Activated naive CD4-positive, alpha-beta T cell treated with anti-CD3 and anti-CD28 coated beads, Interleukin-2, amount 50 U/mL, for 72 hours (primary cell): ENCODE measurements at regions not wholly inside any gene's neighbourhood (a gene's known extent, or its start where the extent isn't known, plus 50 kb on each side); places are given as distances from the start of the nearest gene placed in this dataset.

Experiments
- ATAC-seq, 2 donors: fragments of 150-1000 bp; cut with Tn5 transposase; 2 replicates each; pipeline ENCODE4 v1.10.0; 2021; ENCODE audit warnings: mild to moderate bottlenecking in 2 of 2, moderate library complexity in 2 of 2
- DNase-seq, 2 donors: peaks; one replicate each; pipeline ENCODE4 v3.0.0; 2021 to 2022; ENCODE audit warnings: low spot score in 2 of 2
- H3K27ac Mint-ChIP-seq, 2 donors: one replicate each; pipeline ENCODE4 v1.8.0; 2022; ENCODE audit warnings: mild to moderate bottlenecking in 2 of 2, mixed read lengths in 2 of 2
- H3K36me3 Mint-ChIP-seq, 2 donors: one replicate each; pipeline ENCODE4 v1.8.0; 2022; ENCODE audit warnings: mixed read lengths in 2 of 2
- H3K9me3 Mint-ChIP-seq, 2 donors: one replicate each; pipeline ENCODE4 v1.8.0; 2022; ENCODE audit warnings: mixed read lengths in 2 of 2

DNA sequence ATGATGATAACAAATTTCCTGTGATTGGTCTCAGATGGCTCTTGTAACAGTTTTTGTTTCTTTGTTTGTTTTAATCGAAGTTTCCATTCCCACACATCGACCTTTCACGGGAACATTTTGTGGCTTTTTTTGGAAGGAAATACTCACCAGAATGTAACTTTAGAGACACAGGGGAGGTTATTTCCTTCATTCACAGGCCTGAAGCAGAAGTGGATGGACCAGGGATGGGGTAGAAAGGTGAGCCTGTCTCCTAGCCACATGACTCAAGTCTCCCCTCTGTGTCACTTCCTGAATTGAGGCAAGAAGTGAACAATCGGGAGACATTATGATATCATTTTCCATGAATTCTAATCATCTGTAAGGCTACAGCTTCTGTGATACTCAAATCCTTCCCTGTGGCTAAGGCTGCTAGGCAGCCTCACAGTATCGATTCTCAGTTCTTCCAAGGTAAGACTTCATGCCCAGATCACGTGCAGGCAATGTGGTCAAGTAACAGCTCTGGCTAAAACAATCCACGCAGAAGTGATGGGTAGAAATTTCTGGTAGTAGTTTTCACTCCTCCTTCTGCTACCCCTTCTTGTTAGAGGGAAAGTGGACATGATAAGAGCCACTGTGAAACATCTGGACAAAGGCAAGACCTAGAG is 203.9 kb upstream of the NEBL start:
- peak in 1 of 2 donors; percentile 18 for DNase-seq
- Mint-ChIP-seq H3K36me3 (no peaks in the 10 kb centered on the region), H3K27ac (peak overlapping the region in 1 of 2 donors; percentile 83), H3K9me3 (peaks cover 0 to 9% of the 10 kb centered on the region in 2 donors)
- ATAC-seq: peak; percentile 78 to 93

DNA sequence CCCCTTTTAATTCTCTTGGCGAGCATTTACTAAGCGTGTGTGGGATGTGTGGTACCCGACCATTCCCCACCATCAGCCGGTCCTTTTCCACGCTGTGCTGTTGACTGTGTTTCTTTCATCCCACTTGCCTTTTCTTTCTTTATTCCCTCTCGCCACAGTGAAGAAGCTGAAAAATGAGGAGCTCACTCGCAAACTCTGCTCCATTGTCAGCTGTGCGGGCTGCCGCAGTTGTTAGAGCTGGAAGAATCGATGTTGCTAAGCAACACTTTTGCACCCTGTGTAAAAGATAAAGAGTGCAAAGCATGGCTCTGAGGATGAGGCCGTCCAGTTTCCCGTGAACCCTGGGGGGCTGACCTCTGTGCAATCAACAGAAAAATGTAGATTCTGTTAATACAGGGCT is 203.1 kb upstream of the NEBL start:
- Mint-ChIP-seq H3K9me3 (peaks cover 0 to 9% of the 10 kb centered on the region in 2 donors), H3K27ac (peak overlapping the region in 1 of 2 donors; percentile 16), H3K36me3 (no peaks in the 10 kb centered on the region)
- no peak for ATAC-seq
- DNase-seq: no peak

DNA sequence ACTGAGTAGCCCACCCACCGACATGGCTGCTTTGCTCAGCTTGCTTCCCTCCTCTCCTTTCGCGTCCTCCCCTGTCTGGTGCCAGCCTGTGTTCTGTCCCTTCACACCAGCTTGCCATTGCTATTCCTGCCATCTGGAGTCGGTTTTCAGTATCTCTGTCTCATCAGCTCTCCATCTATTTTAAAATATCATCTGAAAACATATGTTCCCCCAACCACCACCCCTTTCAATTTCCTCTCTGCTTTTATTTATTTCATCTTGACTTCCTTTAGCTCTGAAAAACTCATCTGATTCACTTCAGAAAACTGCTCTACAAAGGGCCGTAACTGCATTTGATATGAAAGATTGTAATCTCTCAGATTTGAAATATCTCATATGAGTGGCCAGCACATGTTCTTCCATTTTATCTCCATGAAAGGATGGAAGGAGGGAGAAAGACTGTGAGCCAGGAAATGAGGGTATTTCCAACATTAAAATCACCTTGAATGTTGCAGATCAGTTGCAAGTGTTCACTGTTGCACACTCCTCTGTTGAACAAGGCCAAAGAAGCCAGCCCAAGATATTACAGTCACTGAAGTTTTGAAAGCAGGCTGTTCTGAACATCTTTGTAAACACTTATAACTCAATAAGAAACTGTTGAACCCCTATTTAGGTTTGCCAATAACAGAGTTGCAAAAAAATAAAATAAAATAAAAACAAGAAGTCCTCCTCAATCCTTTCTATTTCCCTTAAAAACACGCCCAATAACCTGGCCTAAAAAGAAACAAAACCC is 202.4 kb upstream of the NEBL start:
- no peaks in the 10 kb centered on the region for H3K36me3 Mint-ChIP-seq
- DNase-seq: no peak
- peak overlapping the region in 1 of 2 donors; percentile 51 for H3K27ac Mint-ChIP-seq
- H3K9me3 Mint-ChIP-seq: peaks cover 0 to 9% of the 10 kb centered on the region in 2 donors
- ATAC-seq: no peak

DNA sequence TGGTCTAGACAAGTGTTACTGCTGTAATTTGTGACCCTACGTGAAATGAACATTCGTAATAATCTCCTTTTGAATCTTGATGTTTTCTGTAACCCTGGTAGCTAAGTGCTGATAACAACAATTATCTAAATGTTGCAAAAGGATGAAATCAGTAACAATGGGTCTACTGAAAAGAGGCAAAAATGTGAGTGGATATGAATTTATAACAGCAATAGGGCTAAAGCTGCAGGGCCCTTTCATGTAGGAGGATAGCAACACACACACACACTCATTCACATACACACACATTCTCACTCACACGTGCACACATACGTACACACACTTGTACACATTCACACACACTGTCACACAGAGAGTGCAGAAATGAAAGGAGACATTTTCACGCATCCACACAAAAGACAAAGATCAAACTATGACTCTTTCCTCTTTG is 200.8 kb upstream of the NEBL start:
- DNase-seq (no peak), ATAC-seq (no peak)
- H3K27ac Mint-ChIP-seq: no peak overlapping the region
- H3K9me3 Mint-ChIP-seq: peaks cover 2 to 4% of the 10 kb centered on the region in 2 donors
- no peaks in the 10 kb centered on the region for H3K36me3 Mint-ChIP-seq

DNA sequence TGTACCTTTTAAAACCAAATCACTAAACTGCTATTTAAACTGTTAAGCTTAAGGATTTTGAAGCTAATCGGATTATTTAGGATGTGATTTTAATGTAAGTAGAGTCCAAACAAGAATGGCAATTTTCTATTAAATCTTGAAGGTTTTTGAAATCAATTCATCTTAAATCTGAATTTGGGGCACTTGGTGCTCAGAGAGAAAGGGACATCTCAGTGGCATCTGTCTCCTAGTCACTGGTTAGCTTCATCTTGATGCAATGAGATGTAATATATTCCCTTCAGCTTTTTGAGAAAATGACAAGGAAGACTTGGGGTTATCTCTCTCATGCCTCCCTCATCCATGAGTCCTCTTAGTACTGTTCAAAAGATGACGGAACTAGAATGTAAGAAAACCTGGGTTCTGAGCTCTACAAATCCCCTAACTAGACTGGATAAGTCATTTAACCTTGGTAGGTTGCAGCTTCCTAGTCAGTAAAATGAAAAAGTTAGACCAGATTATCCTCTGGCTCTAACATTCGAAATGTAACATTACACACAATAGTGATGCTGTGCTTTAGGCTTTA is 198.5 kb upstream of the NEBL start:
- H3K36me3 Mint-ChIP-seq: no peaks in the 10 kb centered on the region
- DNase-seq (no peak), ATAC-seq (no peak)
- no peak overlapping the region for H3K27ac Mint-ChIP-seq
- H3K9me3 Mint-ChIP-seq: peaks cover 2 to 4% of the 10 kb centered on the region in 2 donors

DNA sequence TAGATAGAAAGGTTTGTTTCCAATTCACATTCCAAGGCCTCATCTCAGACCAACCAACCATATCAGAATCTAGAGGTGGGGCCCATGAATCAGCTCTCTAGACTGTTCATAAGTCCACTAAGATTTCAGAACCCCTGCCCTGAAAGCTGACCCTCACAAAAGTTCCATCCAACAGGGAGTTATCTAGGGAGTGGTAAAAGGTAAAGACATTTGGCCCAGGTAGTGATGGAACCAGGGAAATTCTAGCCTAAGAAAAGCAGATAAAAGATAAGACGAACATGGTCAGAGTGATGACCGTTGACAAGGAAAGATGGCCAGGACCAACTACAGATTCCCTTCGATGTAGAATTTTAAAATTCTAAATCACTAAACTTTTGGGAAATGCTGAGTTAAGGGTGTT is 198.0 kb upstream of the NEBL start:
- no peak for DNase-seq
- H3K9me3 Mint-ChIP-seq: peaks cover 2 to 4% of the 10 kb centered on the region in 2 donors
- H3K27ac Mint-ChIP-seq: no peak overlapping the region
- no peaks in the 10 kb centered on the region for H3K36me3 Mint-ChIP-seq
- ATAC-seq: no peak

DNA sequence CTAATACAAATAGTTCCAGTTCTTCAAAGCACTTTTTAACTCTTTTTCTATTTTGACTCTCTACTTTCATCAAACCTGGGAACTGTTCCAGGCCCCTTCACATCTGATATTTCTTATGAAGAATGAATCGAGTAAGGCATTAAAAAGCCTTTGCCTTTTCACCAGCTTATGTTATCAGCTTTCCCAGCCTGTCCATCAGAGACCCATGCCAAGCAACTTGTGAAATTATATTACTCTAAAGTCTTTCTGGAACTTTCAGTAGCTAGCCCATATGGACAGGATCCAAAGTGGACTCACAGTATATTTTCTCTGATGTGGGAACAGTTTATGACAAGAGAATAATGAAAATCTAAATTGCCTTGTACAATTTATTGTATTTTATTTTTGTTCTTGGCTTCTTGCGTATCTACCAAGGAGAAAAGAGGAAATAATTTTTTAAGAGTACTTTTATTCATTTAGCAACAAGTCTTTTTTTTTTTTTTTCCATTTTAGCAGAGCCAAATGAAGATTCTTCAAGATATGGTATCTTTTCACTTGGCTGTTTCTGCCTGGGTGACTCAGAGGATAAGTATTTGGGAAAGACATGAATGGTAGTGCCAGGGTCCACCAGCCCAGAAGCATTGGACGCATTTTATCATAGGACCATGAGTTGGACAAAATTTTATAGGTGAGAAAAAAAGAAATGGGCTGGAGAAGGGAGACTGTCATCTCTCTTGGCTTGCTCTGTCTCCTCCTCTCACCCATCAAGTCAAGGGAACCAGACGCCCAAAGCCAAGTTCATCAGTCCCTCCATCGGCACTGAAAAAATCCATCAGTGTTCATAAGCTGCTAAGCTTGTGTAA is 195.8 kb upstream of the NEBL start:
- Mint-ChIP-seq H3K9me3 (peaks cover 0 to 2% of the 10 kb centered on the region in 2 donors), H3K27ac (no peak overlapping the region), H3K36me3 (no peaks in the 10 kb centered on the region)
- ATAC-seq: no peak
- DNase-seq: no peak

DNA sequence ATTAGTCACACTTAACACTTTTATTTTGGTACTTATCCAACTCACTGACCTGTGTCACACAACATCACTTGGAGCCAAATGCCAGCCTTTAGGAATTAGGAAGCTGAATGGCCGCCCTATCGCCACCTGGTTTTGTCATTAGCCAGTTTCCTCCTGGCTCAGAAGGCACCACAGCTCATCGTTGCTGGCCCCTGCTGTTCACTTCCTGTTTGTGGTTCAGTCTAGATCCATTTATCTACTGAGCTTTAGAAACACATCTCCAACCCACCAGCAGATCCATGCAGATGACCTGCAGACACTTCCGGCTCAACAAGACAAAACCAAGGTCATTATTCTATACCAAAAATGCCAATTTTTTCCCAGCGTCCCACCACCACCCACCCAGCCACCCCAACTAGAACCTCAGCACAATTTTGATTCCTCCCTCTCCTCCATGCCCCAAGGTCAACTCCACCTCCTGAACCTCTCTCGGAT is 193.5 kb upstream of the NEBL start:
- H3K36me3 Mint-ChIP-seq: no peaks in the 10 kb centered on the region
- no peak overlapping the region for H3K27ac Mint-ChIP-seq

DNA sequence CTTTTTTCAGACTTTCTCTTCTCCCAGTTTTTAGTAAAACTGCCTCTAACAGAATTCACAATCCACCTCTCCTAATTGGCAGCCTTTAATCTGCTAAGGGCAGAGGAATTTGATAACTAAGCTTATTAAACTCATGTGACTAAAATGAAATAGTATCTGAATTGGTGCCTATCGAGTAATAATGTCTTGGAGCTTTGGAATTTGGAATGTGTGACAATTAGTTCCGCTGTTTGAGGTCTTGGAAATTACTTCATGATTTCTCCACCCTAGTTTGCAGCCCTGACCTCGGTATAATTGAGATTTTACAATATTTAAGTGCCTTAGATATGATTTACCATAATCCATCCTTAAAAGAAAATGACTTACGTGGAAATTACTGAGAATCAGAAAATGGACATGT is 190.4 kb upstream of the NEBL start:
- DNase-seq (no peak), ATAC-seq (no peak)
- no peaks in the 10 kb centered on the region for H3K9me3 Mint-ChIP-seq
- no peaks in the 10 kb centered on the region for H3K36me3 Mint-ChIP-seq
- H3K27ac Mint-ChIP-seq: no peak overlapping the region

More for the DNA sequence above, 193.5 kb upstream of the NEBL start:
- no peak for ATAC-seq
- no peak for DNase-seq
- peaks cover 0 to 2% of the 10 kb centered on the region in 2 donors for H3K9me3 Mint-ChIP-seq

DNA sequence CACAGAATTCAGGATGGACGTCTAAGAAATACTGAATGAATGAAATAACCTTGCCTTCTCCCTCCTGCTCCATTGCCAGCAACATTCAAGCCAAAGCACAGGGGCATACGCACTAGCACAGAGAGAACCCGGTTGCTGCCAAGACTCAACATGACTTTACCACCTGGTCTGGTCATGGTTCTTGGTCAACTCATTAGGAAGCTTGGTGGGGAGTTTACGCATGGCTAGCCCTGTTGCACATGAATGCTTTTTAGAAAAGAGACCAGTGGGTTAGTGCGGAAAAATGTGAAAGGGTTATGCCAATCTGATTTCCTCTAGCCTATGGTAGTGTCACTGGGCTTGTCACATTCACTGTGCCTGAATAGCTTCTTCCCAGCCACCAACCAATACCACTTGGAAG is 187.6 kb upstream of the NEBL start:
- ATAC-seq (no peak), DNase-seq (no peak)
- no peaks in the 10 kb centered on the region for H3K36me3 Mint-ChIP-seq
- no peak overlapping the region for H3K27ac Mint-ChIP-seq
- no peaks in the 10 kb centered on the region for H3K9me3 Mint-ChIP-seq

DNA sequence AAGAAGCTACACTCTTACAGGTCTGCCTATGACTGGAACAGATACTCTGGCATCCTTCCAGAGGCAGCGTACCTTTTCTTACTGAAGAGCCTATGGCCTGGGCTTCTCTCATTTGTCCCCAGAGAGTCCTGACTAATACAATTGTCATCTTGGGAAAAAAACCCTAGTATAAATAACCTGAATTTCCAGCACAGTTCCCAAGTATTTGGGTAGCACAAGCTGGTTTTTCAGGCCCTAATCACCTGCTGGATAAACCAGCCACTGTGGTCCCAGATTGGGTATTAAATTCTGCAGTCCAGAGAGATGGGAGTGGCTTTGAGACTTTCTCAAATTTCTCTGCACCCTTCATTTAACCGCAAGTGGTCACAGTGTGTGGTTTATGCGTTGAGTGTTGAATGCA is 186.8 kb upstream of the NEBL start:
- Mint-ChIP-seq H3K27ac (no peak overlapping the region), H3K36me3 (no peaks in the 10 kb centered on the region), H3K9me3 (no peaks in the 10 kb centered on the region)
- DNase-seq: no peak
- ATAC-seq: no peak

DNA sequence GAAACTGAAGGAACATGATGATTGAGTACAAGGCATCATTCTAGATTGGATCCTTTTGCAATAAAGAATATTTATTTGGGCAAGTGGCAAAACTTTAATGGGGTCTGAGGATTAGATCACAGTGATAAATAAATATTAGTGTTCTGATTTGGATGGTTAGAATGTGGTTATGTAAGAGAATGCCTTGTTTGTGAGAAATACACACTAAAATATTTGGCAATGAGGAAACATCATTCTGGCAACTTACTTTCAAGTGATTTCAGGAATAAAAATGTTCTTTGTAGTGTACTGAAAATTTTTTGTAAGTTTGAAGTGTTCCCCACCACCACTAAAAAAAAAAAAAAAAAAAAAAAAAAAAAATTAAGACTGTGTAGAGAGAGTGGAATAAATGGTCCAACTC is 185.1 kb upstream of the NEBL start:
- Mint-ChIP-seq H3K36me3 (no peaks in the 10 kb centered on the region), H3K27ac (no peak overlapping the region), H3K9me3 (no peaks in the 10 kb centered on the region)
- ATAC-seq: no peak
- DNase-seq: no peak

DNA sequence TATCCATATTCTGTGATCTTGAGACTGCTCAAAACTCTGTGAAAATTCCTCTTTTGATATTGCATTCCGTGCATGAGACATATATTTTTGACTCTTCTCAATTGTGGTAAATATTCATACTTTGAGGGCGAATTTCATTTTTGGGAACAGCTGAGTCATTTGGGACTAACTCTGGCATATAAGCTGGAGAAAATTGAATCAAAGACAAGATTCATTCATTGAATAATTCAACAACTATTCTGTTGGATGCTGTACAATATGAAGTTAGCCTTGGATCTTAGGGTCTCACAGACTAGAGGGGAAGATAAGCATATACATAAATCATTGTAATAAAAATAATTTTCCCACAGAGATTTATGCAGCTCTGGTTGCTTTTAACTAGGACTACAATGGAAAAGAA is 183.2 kb upstream of the NEBL start:
- ATAC-seq (no peak), DNase-seq (no peak)
- no peaks in the 10 kb centered on the region for H3K36me3 Mint-ChIP-seq
- no peak overlapping the region for H3K27ac Mint-ChIP-seq
- H3K9me3 Mint-ChIP-seq: no peaks in the 10 kb centered on the region

DNA sequence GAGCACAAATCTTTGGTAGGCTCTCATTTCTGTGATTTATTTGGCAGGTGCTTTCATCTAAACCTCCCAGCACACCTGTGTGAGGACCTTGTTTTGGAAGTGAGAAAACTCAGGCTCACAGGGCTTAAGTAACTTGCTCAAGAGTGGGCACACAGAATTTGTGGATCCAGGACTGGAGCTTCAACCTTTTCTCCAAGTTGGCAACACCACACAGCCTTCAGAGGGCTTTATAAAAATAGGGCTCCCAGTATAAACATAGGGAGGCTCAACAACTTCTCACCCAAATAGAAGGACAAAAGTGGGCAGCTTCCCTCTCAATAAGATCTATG is 182.2 kb upstream of the NEBL start:
- DNase-seq: no peak
- H3K9me3 Mint-ChIP-seq: no peaks in the 10 kb centered on the region
- H3K36me3 Mint-ChIP-seq: no peaks in the 10 kb centered on the region
- no peak for ATAC-seq
- no peak overlapping the region for H3K27ac Mint-ChIP-seq

DNA sequence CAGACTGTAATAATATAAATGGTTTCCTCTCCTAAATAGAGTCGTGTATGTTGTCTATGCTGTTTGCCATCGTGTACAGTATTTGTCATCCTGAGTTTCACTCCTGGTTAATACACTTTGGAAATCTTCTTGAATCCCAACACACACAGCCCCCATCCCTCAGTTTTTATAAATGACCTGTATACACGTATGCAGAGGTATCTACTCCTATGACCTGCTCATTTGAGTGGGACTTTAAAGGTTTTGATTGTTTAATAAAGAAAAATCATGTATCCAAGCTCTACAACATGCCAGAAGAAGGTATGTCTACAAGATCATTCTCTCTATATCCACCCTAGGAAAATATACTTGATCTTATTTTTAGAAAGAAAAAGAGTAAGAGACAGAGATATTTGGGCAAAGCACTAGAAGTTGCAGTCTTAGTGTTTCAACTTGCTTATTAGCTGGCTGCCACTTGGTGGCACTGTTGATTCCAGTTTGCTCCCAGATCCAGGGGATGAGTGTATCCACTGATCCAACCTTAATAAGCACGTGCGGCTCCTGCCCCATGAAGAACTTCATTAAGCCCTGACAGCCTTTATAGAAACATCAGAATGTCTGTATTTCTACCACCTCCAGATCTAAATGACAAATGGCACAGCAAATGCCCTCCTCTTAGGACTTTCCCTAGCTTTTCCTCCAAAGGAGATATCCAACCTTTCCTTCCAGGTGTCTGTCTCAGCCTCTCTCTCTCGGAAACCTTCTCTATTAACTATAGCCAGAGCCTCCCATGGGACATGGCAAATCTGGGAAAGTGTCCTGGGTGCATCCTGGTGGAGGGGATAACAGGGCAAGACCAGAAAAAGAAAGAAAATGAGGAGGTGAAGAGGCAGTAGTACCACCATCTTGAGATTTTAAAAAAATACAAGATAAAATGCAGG is 181.6 kb upstream of the NEBL start:
- ATAC-seq (no peak), DNase-seq (peak in 1 of 2 donors; percentile 27)
- Mint-ChIP-seq H3K27ac (no peak overlapping the region), H3K36me3 (no peaks in the 10 kb centered on the region), H3K9me3 (no peaks in the 10 kb centered on the region)

DNA sequence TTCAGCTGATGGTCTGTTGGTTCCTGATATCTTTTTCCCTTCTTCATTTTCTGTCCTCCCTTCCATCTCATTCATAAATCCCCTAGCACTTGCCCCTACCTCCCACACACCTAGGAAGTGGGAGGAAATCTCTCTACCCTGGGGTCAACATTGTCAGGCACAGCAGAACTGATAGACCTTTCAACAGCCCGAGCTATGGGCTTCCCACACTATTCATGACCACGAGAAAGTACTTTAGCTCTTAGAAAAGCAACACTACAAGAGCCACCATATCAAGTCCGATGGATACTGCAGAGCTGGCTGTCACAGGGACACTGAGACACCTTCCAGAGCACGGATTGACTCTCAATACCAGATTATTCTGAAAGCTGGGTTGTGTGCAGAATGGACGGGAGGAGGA is 180.6 kb upstream of the NEBL start:
- H3K9me3 Mint-ChIP-seq: no peaks in the 10 kb centered on the region
- no peak overlapping the region for H3K27ac Mint-ChIP-seq
- H3K36me3 Mint-ChIP-seq: no peaks in the 10 kb centered on the region
- ATAC-seq (no peak), DNase-seq (no peak)
